ENCODE measurements at regions not wholly inside any gene's neighbourhood (a gene's known extent, or its start where the extent isn't known, plus 50 kb on each side); places are given as distances from the start of the nearest gene placed in this dataset.

DNA sequence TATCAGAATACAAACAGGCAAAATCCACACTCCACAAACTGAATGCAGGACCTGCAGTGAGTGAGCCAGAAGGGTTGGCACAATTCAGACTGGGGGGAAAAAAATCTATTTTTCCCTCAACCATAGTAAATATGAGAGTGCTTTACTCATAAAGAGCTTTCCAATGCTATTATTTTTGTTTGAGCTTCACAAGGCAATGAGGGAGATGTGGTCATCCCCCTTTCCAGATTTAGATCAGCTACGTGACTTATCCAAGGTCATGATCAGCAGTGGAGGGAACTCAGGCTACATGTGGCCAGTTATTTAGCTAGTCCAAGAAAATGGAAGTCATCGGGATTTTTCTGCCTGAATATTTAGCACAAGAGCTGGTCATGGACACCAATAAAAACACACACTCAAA lies 120.4 kb upstream of the KLF7 start:
- in situ Hi-C loops (cut with MboI; ENCODE audit: low sequenced_read_pairs), result no loop called here

DNA sequence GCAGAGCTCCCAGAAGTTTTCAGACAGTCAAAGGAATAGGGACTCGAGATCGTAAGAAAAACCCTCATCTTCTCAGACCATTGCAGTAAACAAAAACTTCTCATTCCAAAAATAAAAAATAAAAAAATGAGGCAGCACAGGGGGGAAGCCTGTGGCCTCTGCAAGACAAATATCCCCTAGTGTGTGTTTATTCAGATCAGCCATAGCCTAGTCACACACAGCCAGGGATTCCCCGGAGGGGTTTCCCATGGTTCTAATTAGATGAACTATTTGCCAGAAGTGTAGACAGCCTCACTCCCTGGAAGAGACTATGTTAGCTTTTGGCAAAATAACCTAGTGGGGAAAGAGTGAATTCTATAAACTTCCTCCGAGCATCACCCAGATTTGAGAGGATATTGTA lies 122.9 kb upstream of the KLF7 start:
- in situ Hi-C loops (cut with MboI; ENCODE audit: low sequenced_read_pairs), result no loop called here

- in situ Hi-C loops (cut with MboI; ENCODE audit: low sequenced_read_pairs), result no loop called here
Observed at GRCh38 chr2:207289295-207290018, 123.7 kb upstream of the KLF7 start.

- in situ Hi-C loops (cut with MboI; ENCODE audit: low sequenced_read_pairs), result no loop called here
Observed at GRCh38 chr2:207290833-207291624, 125.3 kb upstream of the KLF7 start.

- in situ Hi-C loops (cut with MboI; ENCODE audit: low sequenced_read_pairs), result no loop called here
Observed at GRCh38 chr2:207291625-207292252, 126.0 kb upstream of the KLF7 start.

DNA sequence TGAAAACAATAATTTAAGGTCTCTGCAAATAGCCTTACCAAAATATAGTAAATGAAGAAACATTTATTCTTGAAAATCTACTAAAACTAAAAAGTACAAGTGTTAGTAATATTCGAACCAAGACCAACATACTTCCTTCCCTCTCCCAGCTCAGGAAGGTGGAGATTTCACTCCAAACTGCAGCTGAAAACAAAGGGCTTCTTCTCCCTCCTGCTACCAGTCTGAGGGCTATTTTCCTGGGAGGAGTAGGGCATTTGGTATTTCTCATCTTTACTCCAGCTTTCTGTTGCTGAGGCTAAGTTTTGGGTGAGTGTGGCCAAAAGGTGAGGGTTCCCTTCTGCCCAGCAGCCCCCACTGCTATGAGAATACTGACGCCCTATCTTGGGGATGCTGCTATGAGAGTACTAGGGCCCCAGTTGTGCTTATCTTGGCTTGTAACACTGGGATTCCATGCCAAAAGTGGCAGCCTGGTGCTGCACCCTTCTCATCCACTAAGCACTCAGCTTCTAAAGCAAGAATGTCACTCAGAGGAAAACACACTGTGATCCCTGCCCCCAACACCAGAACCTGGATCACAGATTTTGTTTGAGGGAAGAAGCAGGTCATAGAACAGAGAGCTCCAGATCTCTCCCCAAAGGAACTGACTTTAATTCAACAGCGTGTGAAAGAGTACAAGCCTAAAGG lies 130.7 kb upstream of the KLF7 start:
- in situ Hi-C loops (cut with MboI; ENCODE audit: low sequenced_read_pairs), result no loop called here

DNA sequence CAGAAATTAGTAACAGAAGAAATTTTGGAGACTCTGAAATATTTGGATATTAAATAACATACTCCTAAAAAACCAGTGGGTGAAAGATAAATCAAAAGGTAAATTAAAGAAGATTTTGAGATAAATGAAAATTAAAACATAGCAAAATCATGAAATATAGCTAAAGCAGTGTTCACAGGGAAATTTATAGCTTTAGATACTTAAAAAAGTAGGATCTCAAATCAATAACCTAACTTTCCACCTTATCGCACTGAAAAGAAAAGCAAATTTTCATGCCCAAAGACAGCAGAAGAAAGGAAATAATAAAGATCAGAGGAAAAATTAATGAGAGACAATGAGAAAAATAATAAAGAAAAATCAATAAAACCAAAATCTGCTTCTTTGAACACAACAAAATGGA lies 135.1 kb upstream of the KLF7 start:
- in situ Hi-C loops (cut with MboI; ENCODE audit: low sequenced_read_pairs), result no loop called here

DNA sequence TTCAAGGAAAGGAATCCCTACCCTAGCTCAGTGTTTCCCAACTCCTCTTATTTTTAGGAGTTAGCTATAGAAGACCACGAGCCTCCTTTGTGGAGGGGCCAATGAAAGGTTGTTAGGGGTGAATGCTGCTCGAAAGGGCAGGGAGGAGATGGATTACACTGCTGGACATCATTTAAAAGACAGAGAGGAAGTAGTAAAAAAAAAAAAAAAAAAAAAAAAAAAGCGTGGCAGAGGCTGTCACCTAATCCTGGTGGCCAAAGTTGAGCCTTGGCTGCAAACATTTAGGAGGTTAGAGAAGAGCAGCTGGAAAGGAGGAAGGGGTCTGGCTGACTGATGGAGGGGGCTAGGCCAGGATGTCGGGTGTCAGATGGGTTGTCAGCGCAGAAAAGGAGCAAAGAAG lies 139.0 kb upstream of the KLF7 start:
- in situ Hi-C loops (cut with MboI; ENCODE audit: low sequenced_read_pairs), result no loop called here

DNA sequence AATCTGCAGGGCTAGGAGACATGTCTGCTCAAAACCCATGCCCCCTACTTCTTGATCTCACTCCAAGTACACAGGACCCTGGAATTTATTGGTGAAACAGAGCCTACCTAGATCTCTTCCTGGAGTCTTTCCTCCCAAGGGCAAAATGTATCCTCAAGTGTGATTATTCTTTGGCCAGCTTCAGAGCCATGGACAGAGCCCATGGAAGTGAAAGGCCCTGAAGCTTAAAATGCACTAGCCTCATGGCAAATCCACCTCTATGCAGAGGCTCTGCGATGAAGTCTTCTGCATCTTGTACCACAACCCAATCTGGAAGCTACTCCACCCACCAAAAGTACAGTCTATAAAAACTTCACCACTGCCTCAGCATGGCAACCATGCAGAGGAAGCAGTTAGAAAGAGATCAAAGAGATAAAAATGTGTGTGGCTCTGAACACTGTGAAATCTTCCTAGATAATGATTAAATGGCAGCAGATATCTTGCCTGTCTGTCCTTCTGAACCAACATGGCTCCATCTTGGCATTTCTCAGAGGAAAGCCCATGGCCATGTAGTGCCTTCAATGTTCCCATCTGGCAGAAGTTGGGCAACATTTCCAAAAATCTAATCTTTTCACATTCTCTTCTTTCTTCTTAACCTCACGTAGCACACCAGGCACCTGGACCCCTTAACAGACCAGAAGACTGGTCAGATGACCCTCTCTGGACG lies 142.9 kb upstream of the KLF7 start:
- in situ Hi-C loops (cut with MboI; ENCODE audit: low sequenced_read_pairs), result no loop called here

DNA sequence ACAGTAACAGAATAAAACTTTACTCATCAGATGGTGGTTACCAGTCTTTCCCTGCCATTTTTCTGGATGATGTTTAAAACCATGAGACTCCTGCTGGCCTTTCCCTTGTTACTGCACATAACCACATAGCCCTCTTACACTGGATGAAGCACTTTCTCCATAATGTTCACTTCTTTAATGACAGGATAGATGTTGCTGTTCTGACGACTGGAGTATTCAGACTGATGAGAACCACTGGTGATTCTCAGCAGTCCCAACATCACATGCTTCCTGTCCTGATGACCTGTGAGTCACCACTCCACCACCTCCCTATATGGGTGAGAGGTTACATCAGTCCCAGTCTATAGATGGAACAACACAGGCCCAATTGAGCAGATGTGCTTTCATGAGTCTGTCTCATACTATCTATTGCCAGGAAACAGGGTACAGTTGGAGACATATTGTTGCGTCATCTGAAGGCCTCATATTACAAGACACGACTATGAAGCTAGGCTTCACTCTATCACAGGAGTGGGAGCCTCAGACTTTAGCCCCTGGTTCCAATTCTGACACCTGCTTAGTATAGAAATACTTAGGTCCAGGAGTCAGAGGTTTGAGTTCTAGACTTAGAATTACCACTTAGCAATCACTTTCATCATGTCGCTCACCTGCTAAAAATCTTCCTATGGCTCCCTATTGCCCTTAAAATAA lies 145.7 kb upstream of the KLF7 start:
- in situ Hi-C loops (cut with MboI; ENCODE audit: low sequenced_read_pairs), result no loop called here

DNA sequence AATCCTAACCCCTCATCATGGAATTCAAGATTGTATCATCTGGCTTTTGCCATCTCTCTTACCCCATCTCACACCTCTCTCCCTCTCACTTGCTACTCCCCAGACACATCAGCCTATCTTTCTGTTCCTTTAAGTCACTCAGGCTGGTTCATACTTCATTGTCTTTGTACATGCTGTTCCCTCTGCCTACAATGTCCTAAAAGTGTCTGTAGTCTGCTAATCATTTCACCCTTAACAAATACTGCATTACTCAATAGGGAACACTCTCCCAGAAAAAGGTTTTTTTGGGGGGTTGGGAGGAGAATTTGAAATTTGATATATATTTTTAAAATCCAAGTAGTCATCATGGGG lies 146.2 kb upstream of the KLF7 start:
- in situ Hi-C loops (cut with MboI; ENCODE audit: low sequenced_read_pairs), result no loop called here

DNA sequence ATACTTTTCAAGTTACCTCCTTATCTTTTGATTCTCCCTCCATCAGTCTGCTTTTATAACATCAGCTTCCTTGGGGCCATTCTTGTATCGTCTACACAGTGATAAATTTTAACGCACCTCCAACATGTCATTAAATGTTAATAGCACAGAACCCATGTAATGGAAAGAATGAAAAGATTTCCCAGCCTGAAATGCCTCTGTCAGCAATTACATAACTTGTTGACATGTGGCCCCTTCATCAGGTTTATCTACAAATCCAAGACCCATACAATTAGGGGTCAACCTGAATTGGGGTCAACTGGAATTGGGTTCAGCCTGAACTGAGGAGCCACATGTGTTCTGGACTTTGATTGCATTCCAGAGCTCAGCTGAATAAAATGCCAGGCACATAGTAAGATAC lies 148.2 kb upstream of the KLF7 start:
- in situ Hi-C loops (cut with MboI; ENCODE audit: low sequenced_read_pairs), result no loop called here

DNA sequence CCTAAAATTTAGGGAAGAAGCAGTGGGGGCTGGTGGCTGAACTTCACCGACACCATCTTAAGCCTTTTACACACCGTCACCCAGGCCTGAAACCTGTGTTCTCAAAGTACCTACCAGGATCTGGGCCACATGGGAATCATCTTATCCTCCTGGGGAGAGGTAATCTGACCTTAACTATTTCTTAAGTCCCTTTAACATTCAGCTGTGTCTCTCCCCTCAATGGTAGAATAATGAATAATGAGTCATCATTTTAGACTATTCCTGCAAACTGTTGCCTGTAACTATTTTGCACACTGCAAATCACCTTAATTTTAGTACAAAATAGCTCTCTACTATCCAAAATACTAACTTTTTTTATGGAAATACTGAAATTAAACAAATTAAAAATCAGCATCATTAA lies 149.4 kb upstream of the KLF7 start:
- in situ Hi-C loops (cut with MboI; ENCODE audit: low sequenced_read_pairs), result no loop called here

- in situ Hi-C loops (cut with MboI; ENCODE audit: low sequenced_read_pairs), result no loop called here
Observed at GRCh38 chr2:207316484-207316883, 150.7 kb upstream of the KLF7 start.

GRCh38 chr2:207316906-207317305 lies 151.2 kb upstream of the KLF7 start:
- in situ Hi-C loops (cut with MboI; ENCODE audit: low sequenced_read_pairs), result no loop called here

DNA sequence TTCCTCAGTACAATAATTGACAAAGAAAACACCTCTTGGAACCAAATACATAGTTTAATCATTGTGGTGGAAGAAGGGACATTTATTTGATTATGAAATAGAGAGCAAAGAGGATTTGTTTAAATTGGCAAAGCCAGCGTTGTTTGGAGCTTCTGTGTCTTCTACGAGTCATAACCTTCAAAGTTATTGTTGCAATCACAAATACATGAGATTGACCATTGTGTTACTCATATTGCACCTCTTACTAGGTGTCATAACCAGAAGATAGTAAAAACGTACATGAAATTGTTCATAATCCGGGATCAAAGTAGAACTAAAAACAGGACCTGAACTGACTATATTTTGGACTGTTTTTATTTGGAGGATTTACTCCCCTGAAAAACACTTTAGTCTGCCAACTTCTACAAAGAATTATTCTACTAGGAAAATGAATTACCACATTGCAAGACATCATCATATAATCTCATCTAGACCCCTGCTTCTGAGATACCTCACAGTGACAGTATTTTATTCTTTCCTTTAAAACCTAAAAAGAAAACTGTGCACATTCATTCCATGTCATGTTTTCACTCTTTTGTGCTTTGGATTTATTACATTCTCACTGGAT lies 151.7 kb upstream of the KLF7 start:
- in situ Hi-C loops (cut with MboI; ENCODE audit: low sequenced_read_pairs), result no loop called here

- in situ Hi-C loops (cut with MboI; ENCODE audit: low sequenced_read_pairs), result no loop called here
Observed at GRCh38 chr2:207318181-207318628, 152.5 kb upstream of the KLF7 start.

- in situ Hi-C loops (cut with MboI; ENCODE audit: low sequenced_read_pairs), result no loop called here
Observed at GRCh38 chr2:207319316-207319715, 153.6 kb upstream of the KLF7 start.

GRCh38 chr2:207320381-207321159 lies 154.8 kb upstream of the KLF7 start:
- in situ Hi-C loops (cut with MboI; ENCODE audit: low sequenced_read_pairs), result no loop called here

All from HL-60/S4 treated with phorbol 12-myristate 13-acetate at 8.2 ng/mL for 4 days and 3 days (cell line).